ENCODE measurements at regions not wholly inside any gene's neighbourhood (a gene's known extent, or its start where the extent isn't known, plus 50 kb on each side); places are given as distances from the start of the nearest gene placed in this dataset.

GRCh38 chr4:79211490-79211889 lies 114.4 kb downstream of the NAA11 start (continued):
- TF ChIP-seq ETS2 (tag; IDR thresholded peaks at IDR 0.05; ENCODE audit: borderline replicate concordance, poor library complexity, severe bottlenecking) = no peak
- TF ChIP-seq SOX6 (IDR thresholded peaks at IDR 0.05) = peak; percentile 71
- TF ChIP-seq TAF1 (IDR thresholded peaks at IDR 0.05; ENCODE audit: control insufficient read depth, extremely low read depth, insufficient read depth, low read length, severe bottlenecking) = peak; percentile 83
- TF ChIP-seq NFRKB (IDR thresholded peaks at IDR 0.05; ENCODE audit: low read depth) = peak; percentile 94
- TF ChIP-seq CGGBP1 (CRISPR knock-in tag; IDR thresholded peaks at IDR 0.05) = peak; percentile 23; the same call in 1 of the 2 replicates
- TF ChIP-seq THRB (CRISPR knock-in tag; conservative IDR thresholded peaks at IDR 0.05) = 0 out of 2 replicates have a peak, but pooled peaks have one; percentile 8
- peak; percentile 62; the same call in 1 of the 2 replicates for TF ChIP-seq RBFOX2 (IDR thresholded peaks at IDR 0.05; ENCODE audit: low read depth, low read length)
- 0 out of 2 replicates have a peak, but pooled peaks have one; percentile 15 for TF ChIP-seq ZNF717 (CRISPR knock-in tag; IDR thresholded peaks at IDR 0.05)

GRCh38 chr4:79210636-79211049 lies 115.2 kb downstream of the NAA11 start:
- intact Hi-C loops (cut with micrococcal nuclease) (loop anchor here (5.0 kb wide), 3 partner anchors 107 to 258 kb away; no protein-coding TSS in a partner anchor), in situ Hi-C loops (cut with MboI) (no loop called here)
- no peak for FAIRE-seq
- BruUV-seq (replicated peaks) = no TSS peak
- Histone ChIP-seq H3K9me1 (ENCODE audit: control insufficient read depth, insufficient read depth, low read length) (no peaks in the 10 kb centered on the region), H2AFZ (ENCODE audit: low read depth, low read length) (peak overlapping the region; percentile 78), H4K20me1 (replicated peaks; ENCODE audit: control insufficient read depth, insufficient read depth, low read length) (no peaks in the 10 kb centered on the region), H3K79me2 (ENCODE audit: control insufficient read depth, insufficient read depth, low read length) (peaks cover 50% of the 10 kb centered on the region), H3K27ac (ENCODE audit: extremely low read depth, low read depth, low read length) (peak overlapping the region; percentile 95), H3K4me1 (replicated peaks in 1 of 2; ENCODE audit: control insufficient read depth in 2 of 2, insufficient read depth in 2 of 2, low read length in 2 of 2) (peaks cover 4 to 32% of the 10 kb centered on the region in 2 experiments; a peak in 3 of 5 replicates), H3K36me3 (ENCODE audit: control insufficient read depth, insufficient read depth, low read length) (peaks cover 14% of the 10 kb centered on the region), H3K27me3 (ENCODE audit: control insufficient read depth in 2 of 2, insufficient read depth in 2 of 2, low read length in 2 of 2) (no peaks in the 10 kb centered on the region), H3K4me2 (ENCODE audit: insufficient read depth, low read length) (peak overlapping the region; percentile 89), H3K9ac (ENCODE audit: insufficient read depth in 1 of 2, low read depth in 2 of 2, low read length in 2 of 2) (peak overlapping the region in 1 of 2 experiments; percentile 86; a peak in 2 of 4 replicates), H3K4me3 (peak overlapping the region; percentile 42), H3K9me3 (replicated peaks; ENCODE audit: control insufficient read depth, insufficient read depth, low read depth, low read length) (peaks cover 7% of the 10 kb centered on the region)
- under 1% methylated on average over 7 of the region's 7 CpGs for WGBS (ENCODE audit: insufficient coverage, low coverage, missing lambda C conversion rate)
- CTCF ChIA-PET (ENCODE audit: low intra/inter-chr PET ratio) = no interaction called here
- peak; percentile 8 for ATAC-seq
- POLR2A ChIA-PET = interaction anchor here (0.8 to 3.6 kb wide), 4 partner anchors 8 to 159 kb away, joined by 3 to 13 read pairs (median 3); no protein-coding TSS in a partner anchor
- no peak for DNase-seq (ENCODE audit: extremely low read depth in 1 of 4, low spot score in 3 of 4)
- TF ChIP-seq CUX1 (CRISPR knock-in tag; IDR thresholded peaks at IDR 0.05) (peak; percentile 87; the same call in 1 of the 2 replicates), ZBTB2 (IDR thresholded peaks at IDR 0.05) (no peak), ZNF23 (CRISPR knock-in tag; IDR thresholded peaks at IDR 0.05) (no peak), BACH1 (tag; IDR thresholded peaks at IDR 0.05) (no peak; the same call in none of the 2 replicates), RBFOX2 (IDR thresholded peaks at IDR 0.05; ENCODE audit: low read depth, low read length) (peak; percentile 28; the same call in 1 of the 2 replicates)

Data from K562 (cell line).